ENCODE measurements at regions not wholly inside any gene's neighbourhood (a gene's known extent, or its start where the extent isn't known, plus 50 kb on each side); places are given as distances from the start of the nearest gene placed in this dataset.

- Mint-ChIP-seq H3K9me3 (no peaks in the 10 kb centered on the region), H3K27me3 (no peaks in the 10 kb centered on the region), H3K36me3 (ENCODE audit: low read depth) (peaks cover 5% of the 10 kb centered on the region), H3K4me3 (no peak overlapping the region), H3K4me1 (ENCODE audit: low read depth) (peaks cover 65% of the 10 kb centered on the region), H3K27ac (peak overlapping the region; percentile 38)
- DNase-seq = no peak
These were observed 155.1 kb downstream of the BTG1 start for GRCh38 chr12:91990525-91990924.

- H3K27me3 Mint-ChIP-seq = no peaks in the 10 kb centered on the region
- H3K36me3 Mint-ChIP-seq (ENCODE audit: low read depth) = peaks cover 5% of the 10 kb centered on the region
- DNase-seq = no peak
- no peak overlapping the region for H3K27ac Mint-ChIP-seq
- H3K4me1 Mint-ChIP-seq (ENCODE audit: low read depth) = peaks cover 72% of the 10 kb centered on the region
- no peaks in the 10 kb centered on the region for H3K9me3 Mint-ChIP-seq
- H3K4me3 Mint-ChIP-seq = no peak overlapping the region
These were observed 156.5 kb downstream of the BTG1 start for GRCh38 chr12:91989143-91989542.

GRCh38 chr12:91988086-91988923, 157.3 kb downstream of the BTG1 start:
- Mint-ChIP-seq H3K9me3 (no peaks in the 10 kb centered on the region), H3K4me3 (no peak overlapping the region), H3K36me3 (ENCODE audit: low read depth) (peaks cover 4% of the 10 kb centered on the region), H3K4me1 (ENCODE audit: low read depth) (peaks cover 66% of the 10 kb centered on the region), H3K27ac (no peak overlapping the region), H3K27me3 (no peaks in the 10 kb centered on the region)
- DNase-seq = no peak

- peaks cover 5% of the 10 kb centered on the region for H3K9me3 Mint-ChIP-seq
- no peak for DNase-seq
- H3K27ac Mint-ChIP-seq = no peak overlapping the region
- H3K4me1 Mint-ChIP-seq (ENCODE audit: low read depth) = peaks cover 64% of the 10 kb centered on the region
- no peak overlapping the region for H3K4me3 Mint-ChIP-seq
- H3K27me3 Mint-ChIP-seq = no peaks in the 10 kb centered on the region
- no peaks in the 10 kb centered on the region for H3K36me3 Mint-ChIP-seq (ENCODE audit: low read depth)
These were observed 159.6 kb downstream of the BTG1 start for GRCh38 chr12:91986084-91986483.

GRCh38 chr12:91985002-91985787, 160.5 kb downstream of the BTG1 start:
- H3K4me3 Mint-ChIP-seq = no peak overlapping the region
- H3K36me3 Mint-ChIP-seq (ENCODE audit: low read depth) = no peaks in the 10 kb centered on the region
- no peaks in the 10 kb centered on the region for H3K27me3 Mint-ChIP-seq
- no peak overlapping the region for H3K27ac Mint-ChIP-seq
- H3K4me1 Mint-ChIP-seq (ENCODE audit: low read depth) = peaks cover 61% of the 10 kb centered on the region
- peaks cover 5% of the 10 kb centered on the region for H3K9me3 Mint-ChIP-seq
- no peak for DNase-seq

GRCh38 chr12:91984556-91984955, 161.1 kb downstream of the BTG1 start:
- Mint-ChIP-seq H3K27me3 (no peaks in the 10 kb centered on the region), H3K4me1 (ENCODE audit: low read depth) (peaks cover 57% of the 10 kb centered on the region), H3K9me3 (peaks cover 5% of the 10 kb centered on the region), H3K36me3 (ENCODE audit: low read depth) (no peaks in the 10 kb centered on the region), H3K27ac (no peak overlapping the region), H3K4me3 (no peak overlapping the region)
- DNase-seq = no peak

GRCh38 chr12:91983935-91984334, 161.7 kb downstream of the BTG1 start:
- Mint-ChIP-seq H3K27ac (no peak overlapping the region), H3K9me3 (peaks cover 5% of the 10 kb centered on the region)

GRCh38 chr12:91982946-91983345, 162.7 kb downstream of the BTG1 start:
- peaks cover 56% of the 10 kb centered on the region for H3K4me1 Mint-ChIP-seq (ENCODE audit: low read depth)
- H3K27me3 Mint-ChIP-seq = no peaks in the 10 kb centered on the region
- no peak for DNase-seq
- H3K4me3 Mint-ChIP-seq = no peak overlapping the region
- no peaks in the 10 kb centered on the region for H3K36me3 Mint-ChIP-seq (ENCODE audit: low read depth)
- H3K9me3 Mint-ChIP-seq = peaks cover 5% of the 10 kb centered on the region
- no peak overlapping the region for H3K27ac Mint-ChIP-seq

More at GRCh38 chr12:91983935-91984334, 161.7 kb downstream of the BTG1 start:
- H3K27me3 Mint-ChIP-seq = no peaks in the 10 kb centered on the region
- DNase-seq = no peak
- H3K4me1 Mint-ChIP-seq (ENCODE audit: low read depth) = peaks cover 55% of the 10 kb centered on the region
- H3K4me3 Mint-ChIP-seq = no peak overlapping the region
- H3K36me3 Mint-ChIP-seq (ENCODE audit: low read depth) = no peaks in the 10 kb centered on the region

- peaks cover 42% of the 10 kb centered on the region for H3K4me1 Mint-ChIP-seq (ENCODE audit: low read depth)
- no peak overlapping the region for H3K27ac Mint-ChIP-seq
These were observed 165.2 kb downstream of the BTG1 start for GRCh38 chr12:91980389-91980821.

GRCh38 chr12:91978143-91978542, 167.5 kb downstream of the BTG1 start:
- DNase-seq = no peak
- peaks cover 2% of the 10 kb centered on the region for H3K36me3 Mint-ChIP-seq (ENCODE audit: low read depth)
- peak overlapping the region; percentile 7 for H3K27ac Mint-ChIP-seq
- H3K4me1 Mint-ChIP-seq (ENCODE audit: low read depth) = peaks cover 40% of the 10 kb centered on the region
- no peak overlapping the region for H3K4me3 Mint-ChIP-seq
- H3K27me3 Mint-ChIP-seq = no peaks in the 10 kb centered on the region
- peaks cover 9% of the 10 kb centered on the region for H3K9me3 Mint-ChIP-seq

More at GRCh38 chr12:91980389-91980821, 165.2 kb downstream of the BTG1 start:
- Mint-ChIP-seq H3K27me3 (no peaks in the 10 kb centered on the region), H3K36me3 (ENCODE audit: low read depth) (peaks cover 2% of the 10 kb centered on the region), H3K4me3 (no peak overlapping the region), H3K9me3 (peaks cover 9% of the 10 kb centered on the region)
- DNase-seq = no peak

- Mint-ChIP-seq H3K27me3 (no peaks in the 10 kb centered on the region), H3K27ac (no peak overlapping the region), H3K9me3 (peaks cover 12% of the 10 kb centered on the region), H3K36me3 (ENCODE audit: low read depth) (peaks cover 2% of the 10 kb centered on the region), H3K4me1 (ENCODE audit: low read depth) (peaks cover 31% of the 10 kb centered on the region), H3K4me3 (no peak overlapping the region)
- DNase-seq = no peak
These were observed 169.8 kb downstream of the BTG1 start for GRCh38 chr12:91975891-91976290.

GRCh38 chr12:91974541-91975085, 171.0 kb downstream of the BTG1 start:
- peaks cover 12% of the 10 kb centered on the region for H3K9me3 Mint-ChIP-seq
- no peak overlapping the region for H3K27ac Mint-ChIP-seq
- H3K36me3 Mint-ChIP-seq (ENCODE audit: low read depth) = peaks cover 2% of the 10 kb centered on the region
- H3K4me1 Mint-ChIP-seq (ENCODE audit: low read depth) = peaks cover 25% of the 10 kb centered on the region
- H3K4me3 Mint-ChIP-seq = no peak overlapping the region
- no peak for DNase-seq
- no peaks in the 10 kb centered on the region for H3K27me3 Mint-ChIP-seq

- peaks cover 22% of the 10 kb centered on the region for H3K4me1 Mint-ChIP-seq (ENCODE audit: low read depth)
- H3K9me3 Mint-ChIP-seq = peaks cover 12% of the 10 kb centered on the region
- H3K27me3 Mint-ChIP-seq = no peaks in the 10 kb centered on the region
- no peak overlapping the region for H3K27ac Mint-ChIP-seq
- DNase-seq = no peak
- H3K4me3 Mint-ChIP-seq = no peak overlapping the region
- peaks cover 2% of the 10 kb centered on the region for H3K36me3 Mint-ChIP-seq (ENCODE audit: low read depth)
These were observed 171.8 kb downstream of the BTG1 start for GRCh38 chr12:91973813-91974212.

- no peak for DNase-seq
- Mint-ChIP-seq H3K9me3 (peaks cover 12% of the 10 kb centered on the region), H3K4me3 (no peak overlapping the region), H3K36me3 (ENCODE audit: low read depth) (peaks cover 2% of the 10 kb centered on the region), H3K27ac (no peak overlapping the region), H3K4me1 (ENCODE audit: low read depth) (peaks cover 13% of the 10 kb centered on the region), H3K27me3 (no peaks in the 10 kb centered on the region)
These were observed 172.8 kb downstream of the BTG1 start for GRCh38 chr12:91972896-91973295.

GRCh38 chr12:91968777-91969171, 176.9 kb downstream of the BTG1 start:
- H3K27me3 Mint-ChIP-seq = no peaks in the 10 kb centered on the region
- peaks cover 5% of the 10 kb centered on the region for H3K4me1 Mint-ChIP-seq (ENCODE audit: low read depth)
- no peak for DNase-seq
- H3K9me3 Mint-ChIP-seq = peaks cover 8% of the 10 kb centered on the region
- H3K36me3 Mint-ChIP-seq (ENCODE audit: low read depth) = no peaks in the 10 kb centered on the region
- H3K4me3 Mint-ChIP-seq = no peak overlapping the region
- no peak overlapping the region for H3K27ac Mint-ChIP-seq

Measured in activated T-cell treated with anti-CD3 and anti-CD28 coated beads, Interleukin-2, amount 50 U/mL, for 24 hours (primary cell).